Kidney tubule cell (primary cell): ENCODE measurements at regions not wholly inside any gene's neighbourhood (a gene's known extent, or its start where the extent isn't known, plus 50 kb on each side); places are given as distances from the start of the nearest gene placed in this dataset.

ENCODE experiments used
- DNase-seq: peaks from one replicate; pipeline ENCODE4 v3.0.0-alpha.2; 2018; ENCODE audit warnings: low spot score

GRCh38 chr11:120061036-120061760 is 76.7 kb downstream of the TRIM29 start:
- DNase-seq, result peak; percentile 26

- no peak for DNase-seq
These were observed 77.4 kb downstream of the TRIM29 start for GRCh38 chr11:120060512-120060911.

GRCh38 chr11:120058931-120059330 is 79.0 kb downstream of the TRIM29 start:
- DNase-seq, result no peak

GRCh38 chr11:120057595-120058581 is 80.0 kb downstream of the TRIM29 start:
- peak; percentile 57 for DNase-seq

- no peak for DNase-seq
These were observed 80.9 kb downstream of the TRIM29 start for GRCh38 chr11:120057028-120057330.

- no peak for DNase-seq
These were observed 81.4 kb downstream of the TRIM29 start for GRCh38 chr11:120056301-120057027.

GRCh38 chr11:120055646-120056045 is 82.3 kb downstream of the TRIM29 start:
- DNase-seq, result no peak

- DNase-seq, result no peak
These were observed 83.2 kb downstream of the TRIM29 start for GRCh38 chr11:120054753-120055045.

- no peak for DNase-seq
These were observed 83.7 kb downstream of the TRIM29 start for GRCh38 chr11:120054016-120054752.

GRCh38 chr11:120052196-120052775 is 85.6 kb downstream of the TRIM29 start:
- DNase-seq, result no peak

GRCh38 chr11:120044011-120044675 is 93.8 kb downstream of the TRIM29 start:
- DNase-seq, result no peak

GRCh38 chr11:120043328-120043945 is 94.5 kb downstream of the TRIM29 start:
- no peak for DNase-seq

GRCh38 chr11:120041625-120042024 is 96.3 kb downstream of the TRIM29 start:
- DNase-seq, result no peak

GRCh38 chr11:120040151-120040840 is 97.6 kb downstream of the TRIM29 start:
- no peak for DNase-seq

GRCh38 chr11:120039039-120039438 is 98.9 kb downstream of the TRIM29 start:
- DNase-seq, result no peak

GRCh38 chr11:120037111-120037510 is 100.8 kb downstream of the TRIM29 start:
- DNase-seq, result no peak

GRCh38 chr11:120035756-120036155 is 102.2 kb downstream of the TRIM29 start:
- DNase-seq, result no peak

- no peak for DNase-seq
These were observed 102.9 kb downstream of the TRIM29 start for GRCh38 chr11:120034881-120035630.

GRCh38 chr11:120034176-120034875 is 103.6 kb downstream of the TRIM29 start:
- no peak for DNase-seq
